ENCODE measurements at regions not wholly inside any gene's neighbourhood (a gene's known extent, or its start where the extent isn't known, plus 50 kb on each side); places are given as distances from the start of the nearest gene placed in this dataset.
A peak's percentile ranks its signal among the peaks of the same experiment; 100 is the strongest.

DNA sequence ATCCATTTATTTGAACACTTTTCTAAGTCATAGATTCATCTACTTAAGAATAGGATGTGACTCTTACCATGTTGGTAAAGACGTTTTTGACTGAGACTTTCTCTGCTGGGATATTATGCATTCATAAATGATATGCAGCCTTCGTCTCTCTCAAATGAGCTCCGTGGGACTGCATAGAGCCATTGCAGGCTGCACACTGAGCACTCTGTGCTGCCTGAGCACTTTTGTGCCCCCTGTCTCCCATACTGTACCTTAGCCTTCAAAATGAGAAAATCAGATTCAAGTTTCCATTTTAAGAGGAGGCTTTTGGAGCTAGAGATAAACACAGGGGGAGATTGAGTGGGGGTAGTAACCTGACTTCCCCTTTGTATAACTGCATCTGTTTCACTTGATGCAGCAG, 433.6 kb downstream of the ZIC3 start:
- in situ Hi-C loops (cut with HindIII; ENCODE audit: low sequenced_read_pairs) = no loop called here
- no peak for DNase-seq (ENCODE audit: low read depth, low spot score)
- H3K4me3 ChIP-seq (ENCODE audit: low read depth, low read length) = no peak overlapping the region
- TF ChIP-seq, protein P1, sequence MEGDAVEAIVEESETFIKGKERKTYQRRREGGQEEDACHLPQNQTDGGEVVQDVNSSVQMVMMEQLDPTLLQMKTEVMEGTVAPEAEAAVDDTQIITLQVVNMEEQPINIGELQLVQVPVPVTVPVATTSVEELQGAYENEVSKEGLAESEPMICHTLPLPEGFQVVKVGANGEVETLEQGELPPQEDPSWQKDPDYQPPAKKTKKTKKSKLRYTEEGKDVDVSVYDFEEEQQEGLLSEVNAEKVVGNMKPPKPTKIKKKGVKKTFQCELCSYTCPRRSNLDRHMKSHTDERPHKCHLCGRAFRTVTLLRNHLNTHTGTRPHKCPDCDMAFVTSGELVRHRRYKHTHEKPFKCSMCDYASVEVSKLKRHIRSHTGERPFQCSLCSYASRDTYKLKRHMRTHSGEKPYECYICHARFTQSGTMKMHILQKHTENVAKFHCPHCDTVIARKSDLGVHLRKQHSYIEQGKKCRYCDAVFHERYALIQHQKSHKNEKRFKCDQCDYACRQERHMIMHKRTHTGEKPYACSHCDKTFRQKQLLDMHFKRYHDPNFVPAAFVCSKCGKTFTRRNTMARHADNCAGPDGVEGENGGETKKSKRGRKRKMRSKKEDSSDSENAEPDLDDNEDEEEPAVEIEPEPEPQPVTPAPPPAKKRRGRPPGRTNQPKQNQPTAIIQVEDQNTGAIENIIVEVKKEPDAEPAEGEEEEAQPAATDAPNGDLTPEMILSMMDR (IDR thresholded peaks at IDR 0.05; ENCODE audit: low read depth, low read length) = no peak

DNA sequence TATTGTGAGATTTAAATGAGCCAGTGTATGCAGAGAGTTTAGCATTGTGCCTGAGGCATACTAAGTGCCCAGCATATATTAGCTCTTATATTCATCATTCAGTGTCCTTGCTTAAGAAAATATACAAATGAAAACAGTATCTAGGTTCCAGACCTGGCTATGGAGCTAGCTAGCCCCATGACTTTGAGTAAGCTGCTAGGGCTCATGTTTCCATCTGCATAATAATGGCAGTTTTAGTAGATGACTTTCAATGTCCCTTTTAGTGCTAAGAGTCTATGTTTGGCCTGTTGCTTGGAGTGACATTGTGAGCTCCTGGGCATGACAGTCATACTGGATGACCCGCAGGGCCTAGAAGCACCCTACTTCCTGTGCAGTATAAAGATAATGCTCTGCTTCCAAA, 435.3 kb downstream of the ZIC3 start:
- DNase-seq (ENCODE audit: low read depth, low spot score) = no peak
- TF ChIP-seq, protein P1 (IDR thresholded peaks at IDR 0.05; ENCODE audit: low read depth, low read length) = no peak
- H3K4me3 ChIP-seq (ENCODE audit: low read depth, low read length) = no peak overlapping the region
- in situ Hi-C loops (cut with HindIII; ENCODE audit: low sequenced_read_pairs) = no loop called here

DNA sequence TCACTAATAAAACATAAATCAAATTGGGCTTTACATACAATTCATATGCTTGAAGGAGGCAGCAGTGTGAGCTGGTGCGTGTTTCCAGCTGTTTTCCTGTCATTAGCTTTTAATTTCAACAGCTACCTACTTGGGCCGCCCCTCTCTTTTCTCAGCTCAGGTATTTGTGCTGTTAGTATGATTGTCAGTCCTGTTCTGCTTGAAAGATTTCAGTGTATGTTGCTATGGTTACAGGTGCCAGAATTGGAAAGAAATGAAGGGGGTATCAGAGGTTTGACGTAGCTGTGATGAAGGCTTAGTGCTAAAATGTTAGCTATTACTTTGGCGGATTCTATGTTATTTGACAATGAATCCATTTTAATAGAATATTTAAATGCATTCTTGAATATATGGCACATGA, 440.3 kb downstream of the ZIC3 start:
- in situ Hi-C loops (cut with HindIII; ENCODE audit: low sequenced_read_pairs) = no loop called here
- TF ChIP-seq, protein P1 (IDR thresholded peaks at IDR 0.05; ENCODE audit: low read depth, low read length) = no peak
- DNase-seq (ENCODE audit: low read depth, low spot score) = no peak
- H3K4me3 ChIP-seq (ENCODE audit: low read depth, low read length) = no peak overlapping the region

DNA sequence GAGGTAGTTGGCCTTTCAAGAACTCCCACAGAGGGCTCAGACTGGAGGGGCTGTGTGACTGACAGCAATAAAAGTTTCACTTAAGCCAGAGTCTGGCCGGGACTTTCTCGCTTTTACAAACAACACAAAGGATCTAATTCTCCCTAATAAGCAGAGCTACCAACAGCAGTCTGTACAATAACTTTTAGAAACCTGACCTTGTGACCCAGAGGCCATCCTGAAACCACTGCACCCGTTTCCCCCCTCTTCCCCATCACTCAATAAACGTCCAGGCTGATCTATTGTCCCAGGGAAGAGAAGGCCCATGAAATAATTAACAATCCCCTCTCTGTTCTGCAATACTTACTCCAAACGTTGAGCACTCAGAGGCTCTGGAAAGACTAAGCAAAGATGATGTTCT, 442.4 kb downstream of the ZIC3 start:
- no peak for DNase-seq (ENCODE audit: low read depth, low spot score)
- in situ Hi-C loops (cut with HindIII; ENCODE audit: low sequenced_read_pairs) = no loop called here
- TF ChIP-seq, protein P1 (IDR thresholded peaks at IDR 0.05; ENCODE audit: low read depth, low read length) = no peak
- no peak overlapping the region for H3K4me3 ChIP-seq (ENCODE audit: low read depth, low read length)

DNA sequence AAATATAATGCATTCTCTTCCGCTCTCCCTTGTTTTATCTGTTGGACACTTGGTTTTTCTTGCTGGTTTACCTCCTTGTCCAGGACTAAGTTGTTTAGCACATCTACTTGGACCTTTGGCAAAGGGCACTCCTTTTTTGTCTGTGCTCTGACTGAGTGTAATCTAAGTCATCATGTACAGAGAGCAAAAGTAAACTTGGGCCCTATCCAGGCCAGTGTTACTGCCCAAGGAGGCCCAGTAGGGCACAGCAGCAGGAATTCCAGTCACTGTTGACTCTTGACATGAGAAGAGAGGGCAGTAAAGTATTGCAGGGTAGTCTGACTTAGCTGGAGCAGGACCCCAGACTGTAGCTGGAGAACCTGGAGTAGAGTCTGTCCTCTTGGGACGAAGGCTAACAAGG, 445.5 kb downstream of the ZIC3 start:
- no peak for DNase-seq (ENCODE audit: low read depth, low spot score)
- TF ChIP-seq, protein P1 (IDR thresholded peaks at IDR 0.05; ENCODE audit: low read depth, low read length) = no peak
- no peak overlapping the region for H3K4me3 ChIP-seq (ENCODE audit: low read depth, low read length)
- in situ Hi-C loops (cut with HindIII; ENCODE audit: low sequenced_read_pairs) = no loop called here

DNA sequence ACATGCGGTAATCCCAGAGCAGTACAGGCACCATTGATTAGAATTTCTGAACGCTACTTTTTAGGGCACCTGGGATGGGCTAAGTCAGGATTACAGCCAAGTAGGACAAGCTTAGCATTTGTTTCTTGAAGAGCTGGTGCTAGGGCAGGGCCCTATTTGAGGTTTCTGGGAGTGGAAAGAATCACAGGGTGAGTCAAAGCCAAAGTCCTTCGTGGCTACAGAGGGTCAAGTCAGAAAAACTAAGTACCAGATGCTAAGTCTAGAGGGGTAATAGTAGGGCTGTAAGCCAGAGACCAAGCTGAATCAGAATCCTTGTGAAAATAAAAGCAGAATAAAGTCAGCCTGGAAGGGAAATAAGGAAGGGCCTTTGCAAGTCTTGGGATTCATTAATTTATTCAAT, 448.6 kb downstream of the ZIC3 start:
- in situ Hi-C loops (cut with HindIII; ENCODE audit: low sequenced_read_pairs) = no loop called here
- peak; percentile 59 for DNase-seq (ENCODE audit: low read depth, low spot score)
- H3K4me3 ChIP-seq (ENCODE audit: low read depth, low read length) = no peak overlapping the region
- TF ChIP-seq, protein P1 (IDR thresholded peaks at IDR 0.05; ENCODE audit: low read depth, low read length) = no peak
